ENCODE measurements at regions not wholly inside any gene's neighbourhood (a gene's known extent, or its start where the extent isn't known, plus 50 kb on each side); places are given as distances from the start of the nearest gene placed in this dataset.

DNA sequence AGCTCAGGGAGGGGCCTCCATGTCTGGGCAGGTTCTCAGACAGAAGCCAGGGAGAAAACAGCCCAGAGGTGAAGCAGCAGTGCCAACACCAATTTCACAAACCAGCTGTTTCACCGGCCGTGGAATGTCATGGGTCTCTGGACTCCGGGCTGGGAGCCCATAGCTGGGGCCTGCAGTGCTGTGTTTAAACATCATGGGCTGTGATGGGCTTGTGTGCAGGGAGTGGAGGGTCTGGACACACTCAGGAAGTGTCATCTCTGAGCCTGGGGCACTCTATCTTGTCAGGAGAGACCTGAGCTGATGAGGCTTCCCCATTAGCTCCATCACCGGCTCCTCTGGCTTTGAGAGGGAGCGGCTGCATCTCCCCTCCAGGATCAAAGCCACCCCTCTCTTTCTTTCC, 173.6 kb upstream of the IGSF21 start:
- H3K27me3 ChIP-seq (replicated peaks; ENCODE audit: control insufficient read depth, insufficient read depth, low read length), result peaks cover 77% of the 10 kb centered on the region
- H3K9me3 ChIP-seq (ENCODE audit: control insufficient read depth, low read length), result peaks cover 20% of the 10 kb centered on the region
- no peak for DNase-seq (ENCODE audit: low read depth)
- no peak overlapping the region for H3K9ac ChIP-seq (ENCODE audit: low read length)
- H3K4me1 ChIP-seq (ENCODE audit: control insufficient read depth, insufficient read depth, low read length), result peaks cover 3% of the 10 kb centered on the region
- H3K4me3 ChIP-seq (ENCODE audit: low read length), result no peak overlapping the region
- H3K36me3 ChIP-seq (ENCODE audit: control insufficient read depth, insufficient read depth, low read length, severe bottlenecking), result no peaks in the 10 kb centered on the region

DNA sequence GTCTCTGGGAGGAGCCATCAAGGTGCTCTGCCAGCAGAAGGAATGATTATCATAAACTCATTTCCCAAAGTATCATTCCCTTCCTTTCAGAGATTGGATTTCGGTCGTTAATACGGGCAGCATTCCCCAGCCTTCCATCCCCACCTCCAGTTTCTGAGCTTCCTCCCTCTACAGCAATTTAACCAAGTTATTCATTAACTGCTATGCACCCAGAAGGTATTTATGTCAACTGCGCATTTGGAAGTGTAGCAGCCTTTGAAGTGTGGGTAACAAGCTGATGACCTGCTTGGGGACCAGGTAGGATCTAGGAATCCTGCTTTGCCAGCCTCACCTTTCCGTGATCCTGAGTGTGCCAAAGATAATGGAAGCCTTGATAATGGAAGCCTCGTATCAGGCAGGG, 172.4 kb upstream of the IGSF21 start:
- Histone ChIP-seq H3K9me3 (ENCODE audit: control insufficient read depth, low read length) (peaks cover 20% of the 10 kb centered on the region), H3K27me3 (replicated peaks; ENCODE audit: control insufficient read depth, insufficient read depth, low read length) (peaks cover 71% of the 10 kb centered on the region), H3K4me3 (ENCODE audit: low read length) (no peak overlapping the region), H3K9ac (ENCODE audit: low read length) (no peak overlapping the region), H3K4me1 (ENCODE audit: control insufficient read depth, insufficient read depth, low read length) (peaks cover 3% of the 10 kb centered on the region), H3K36me3 (ENCODE audit: control insufficient read depth, insufficient read depth, low read length, severe bottlenecking) (no peaks in the 10 kb centered on the region)
- no peak for DNase-seq (ENCODE audit: low read depth)

DNA sequence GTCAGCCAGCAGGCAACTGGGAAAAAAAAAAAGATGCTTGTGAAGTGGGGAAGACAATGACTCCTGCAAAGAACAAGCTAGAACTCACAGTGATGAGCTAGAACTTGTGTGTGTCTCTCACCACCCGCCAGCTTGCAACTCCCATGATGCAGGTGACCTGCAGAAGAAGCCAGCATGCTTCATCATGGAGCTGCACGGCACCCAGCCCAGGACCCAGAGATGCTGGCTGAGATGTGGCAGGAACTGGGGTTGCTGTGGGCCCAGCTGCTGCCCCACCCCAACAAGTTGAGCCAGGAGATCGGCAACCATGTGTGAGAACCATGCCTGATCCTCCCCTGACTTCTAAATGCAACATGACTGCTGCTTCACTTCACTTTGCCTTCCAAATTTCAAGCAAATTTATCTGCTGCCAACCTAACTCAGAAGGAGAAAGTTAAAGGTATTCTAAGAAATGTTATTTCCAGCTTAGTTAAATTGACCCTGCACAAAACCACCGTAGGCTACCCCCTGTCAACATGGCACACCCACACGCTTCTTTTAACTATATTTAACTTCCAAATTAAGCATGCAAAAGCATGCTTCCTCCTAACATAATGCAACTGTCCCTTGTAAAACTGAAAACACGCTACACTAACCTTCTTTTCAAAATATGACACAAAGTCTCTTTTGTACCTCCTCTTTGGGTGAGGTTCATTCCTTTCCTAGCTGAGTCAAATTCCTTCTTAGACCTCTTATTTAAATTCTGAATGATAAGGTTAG, 166.0 kb upstream of the IGSF21 start:
- H3K4me1 ChIP-seq (ENCODE audit: control insufficient read depth, insufficient read depth, low read length), result no peaks in the 10 kb centered on the region
- H3K27me3 ChIP-seq (replicated peaks; ENCODE audit: control insufficient read depth, insufficient read depth, low read length), result peaks cover 52% of the 10 kb centered on the region
- no peak overlapping the region for H3K4me3 ChIP-seq (ENCODE audit: low read length)
- no peaks in the 10 kb centered on the region for H3K9me3 ChIP-seq (ENCODE audit: control insufficient read depth, low read length)
- no peak for DNase-seq (ENCODE audit: low read depth)
- no peaks in the 10 kb centered on the region for H3K36me3 ChIP-seq (ENCODE audit: control insufficient read depth, insufficient read depth, low read length, severe bottlenecking)
- no peak overlapping the region for H3K9ac ChIP-seq (ENCODE audit: low read length)

DNA sequence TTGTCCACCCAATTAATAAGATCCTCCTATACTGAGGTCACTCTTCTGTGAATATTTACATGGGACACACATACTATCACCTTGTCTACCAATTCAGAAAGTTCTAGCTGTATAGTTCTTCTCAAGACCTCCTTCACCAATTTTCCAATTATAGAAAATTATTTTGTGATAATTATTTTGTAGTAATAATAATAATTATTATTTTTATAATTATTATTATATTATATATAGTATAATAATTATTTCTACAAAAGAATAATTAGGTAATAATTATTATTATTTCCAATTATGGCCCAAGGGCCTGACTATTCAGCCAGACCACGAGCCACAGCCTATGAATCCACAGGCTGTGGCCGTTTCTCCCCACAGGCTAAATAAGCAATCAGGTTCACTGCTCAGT, 164.1 kb upstream of the IGSF21 start:
- Histone ChIP-seq H3K27me3 (replicated peaks; ENCODE audit: control insufficient read depth, insufficient read depth, low read length) (peaks cover 38% of the 10 kb centered on the region), H3K9ac (ENCODE audit: low read length) (no peak overlapping the region), H3K4me1 (ENCODE audit: control insufficient read depth, insufficient read depth, low read length) (no peaks in the 10 kb centered on the region), H3K36me3 (ENCODE audit: control insufficient read depth, insufficient read depth, low read length, severe bottlenecking) (no peaks in the 10 kb centered on the region), H3K4me3 (ENCODE audit: low read length) (no peak overlapping the region), H3K9me3 (ENCODE audit: control insufficient read depth, low read length) (no peaks in the 10 kb centered on the region)
- no peak for DNase-seq (ENCODE audit: low read depth)

DNA sequence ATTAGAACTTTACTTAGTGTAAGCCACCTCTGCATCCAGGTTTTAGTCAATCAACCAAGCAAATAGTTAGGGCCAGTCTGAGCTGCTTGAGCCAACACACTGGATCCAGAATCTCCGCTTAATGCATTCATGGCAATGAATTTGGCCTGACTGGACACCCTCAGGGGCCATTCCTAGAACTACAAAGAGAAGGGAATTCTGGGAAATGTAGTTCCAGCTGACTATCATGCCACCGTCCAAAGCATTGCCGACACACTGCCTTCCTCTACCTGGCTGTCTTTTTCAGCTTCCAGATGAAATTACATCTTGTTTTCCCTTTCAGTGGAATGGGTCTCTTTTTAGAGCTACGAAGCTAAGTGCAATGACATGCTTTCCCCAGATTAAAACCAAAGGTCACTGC, 163.0 kb upstream of the IGSF21 start:
- no peak for DNase-seq (ENCODE audit: low read depth)
- no peaks in the 10 kb centered on the region for H3K4me1 ChIP-seq (ENCODE audit: control insufficient read depth, insufficient read depth, low read length)

DNA sequence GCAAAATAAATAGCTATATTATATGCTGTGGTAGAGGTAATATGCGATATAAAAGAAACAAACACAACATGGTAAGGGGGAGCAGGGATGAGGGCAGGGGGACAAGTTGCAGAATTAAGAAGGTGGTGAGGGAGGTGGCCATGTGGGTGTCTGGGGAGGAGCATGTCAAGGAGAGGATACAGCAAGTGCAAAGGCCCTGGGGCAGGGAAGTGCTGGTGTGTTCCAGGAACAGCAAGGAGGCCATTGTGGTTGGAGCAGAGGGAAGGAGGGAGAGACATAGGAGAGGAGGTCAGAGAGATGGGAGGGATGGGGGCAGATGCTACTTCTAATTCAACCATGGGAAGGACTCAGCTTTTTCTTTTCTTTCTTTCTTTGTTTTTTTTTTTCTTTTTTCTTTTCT, 161.2 kb upstream of the IGSF21 start:
- H3K36me3 ChIP-seq (ENCODE audit: control insufficient read depth, insufficient read depth, low read length, severe bottlenecking), result no peaks in the 10 kb centered on the region
- peaks cover 31% of the 10 kb centered on the region for H3K27me3 ChIP-seq (replicated peaks; ENCODE audit: control insufficient read depth, insufficient read depth, low read length)
- no peaks in the 10 kb centered on the region for H3K4me1 ChIP-seq (ENCODE audit: control insufficient read depth, insufficient read depth, low read length)
- no peak for DNase-seq (ENCODE audit: low read depth)
- no peak overlapping the region for H3K9ac ChIP-seq (ENCODE audit: low read length)
- H3K4me3 ChIP-seq (ENCODE audit: low read length), result no peak overlapping the region
- no peaks in the 10 kb centered on the region for H3K9me3 ChIP-seq (ENCODE audit: control insufficient read depth, low read length)

More for the DNA sequence above, 163.0 kb upstream of the IGSF21 start:
- Histone ChIP-seq H3K9ac (ENCODE audit: low read length) (no peak overlapping the region), H3K4me3 (ENCODE audit: low read length) (no peak overlapping the region), H3K36me3 (ENCODE audit: control insufficient read depth, insufficient read depth, low read length, severe bottlenecking) (no peaks in the 10 kb centered on the region), H3K9me3 (ENCODE audit: control insufficient read depth, low read length) (no peaks in the 10 kb centered on the region), H3K27me3 (replicated peaks; ENCODE audit: control insufficient read depth, insufficient read depth, low read length) (peaks cover 36% of the 10 kb centered on the region)

DNA sequence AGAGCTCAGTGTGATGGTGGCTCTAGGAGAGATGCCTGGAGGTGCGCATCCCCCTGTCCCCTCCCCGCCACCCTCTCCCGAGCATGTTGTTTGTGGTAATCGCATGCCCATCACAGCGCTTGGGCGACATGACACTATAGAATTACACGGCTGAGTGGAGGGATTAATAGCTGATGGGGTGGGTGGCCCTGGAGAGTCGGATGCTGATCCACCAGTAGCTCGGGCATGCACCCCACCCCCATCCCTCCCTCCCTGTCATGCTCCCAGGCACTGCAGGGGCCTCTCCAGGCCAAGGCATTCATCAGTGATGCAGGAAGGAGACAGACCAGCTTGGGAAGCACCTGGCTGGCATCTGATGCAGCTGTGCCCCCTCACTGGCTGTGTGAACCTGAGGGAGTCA, 159.0 kb upstream of the IGSF21 start:
- no peak overlapping the region for H3K4me3 ChIP-seq (ENCODE audit: low read length)
- no peak for DNase-seq (ENCODE audit: low read depth)

DNA sequence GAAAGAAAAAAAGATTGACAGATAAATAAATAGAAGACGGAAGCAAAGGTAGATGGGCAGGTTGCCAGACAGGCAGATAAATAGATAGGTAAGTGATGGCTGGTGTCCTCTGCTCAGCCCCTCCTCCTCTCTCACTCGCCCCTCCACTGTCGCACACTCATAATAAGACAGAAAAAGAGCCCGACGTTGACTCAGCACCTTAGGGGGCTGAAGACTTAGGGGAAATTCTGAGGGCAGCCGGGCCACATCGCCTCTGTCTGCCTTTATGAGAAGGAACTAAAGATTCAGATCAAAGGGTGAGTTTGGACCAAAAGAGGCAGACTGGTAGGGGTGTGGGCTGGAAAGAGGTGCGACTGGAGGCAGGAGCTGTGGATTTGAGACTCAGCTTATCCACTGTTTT, 158.1 kb upstream of the IGSF21 start:
- no peak overlapping the region for H3K4me3 ChIP-seq (ENCODE audit: low read length)
- no peaks in the 10 kb centered on the region for H3K36me3 ChIP-seq (ENCODE audit: control insufficient read depth, insufficient read depth, low read length, severe bottlenecking)
- DNase-seq (ENCODE audit: low read depth), result no peak
- peaks cover 41% of the 10 kb centered on the region for H3K27me3 ChIP-seq (replicated peaks; ENCODE audit: control insufficient read depth, insufficient read depth, low read length)
- H3K9me3 ChIP-seq (ENCODE audit: control insufficient read depth, low read length), result no peaks in the 10 kb centered on the region
- H3K9ac ChIP-seq (ENCODE audit: low read length), result no peak overlapping the region
- H3K4me1 ChIP-seq (ENCODE audit: control insufficient read depth, insufficient read depth, low read length), result no peaks in the 10 kb centered on the region

More for the DNA sequence above, 159.0 kb upstream of the IGSF21 start:
- no peaks in the 10 kb centered on the region for H3K4me1 ChIP-seq (ENCODE audit: control insufficient read depth, insufficient read depth, low read length)
- H3K9ac ChIP-seq (ENCODE audit: low read length), result no peak overlapping the region
- peaks cover 43% of the 10 kb centered on the region for H3K27me3 ChIP-seq (replicated peaks; ENCODE audit: control insufficient read depth, insufficient read depth, low read length)
- H3K9me3 ChIP-seq (ENCODE audit: control insufficient read depth, low read length), result no peaks in the 10 kb centered on the region
- H3K36me3 ChIP-seq (ENCODE audit: control insufficient read depth, insufficient read depth, low read length, severe bottlenecking), result no peaks in the 10 kb centered on the region

DNA sequence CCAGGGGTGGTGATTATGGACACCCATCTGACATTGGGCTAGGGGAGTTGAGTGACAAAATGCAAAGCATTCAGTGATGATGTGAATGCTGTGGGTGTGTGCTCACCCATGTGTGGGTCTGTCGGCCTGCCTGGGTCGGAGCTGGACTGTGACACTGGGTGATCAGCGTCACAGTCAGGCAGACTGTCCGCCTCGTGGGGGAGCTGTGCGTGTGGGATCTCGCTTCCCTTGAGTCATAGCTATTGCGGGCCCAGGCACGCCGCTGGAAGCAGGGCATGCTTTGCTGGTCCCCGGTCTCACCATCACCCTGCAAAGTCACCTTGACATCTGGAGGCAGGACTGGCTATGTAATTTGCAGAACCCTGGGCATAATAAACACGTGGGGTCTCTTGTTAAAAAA, 156.9 kb upstream of the IGSF21 start:
- no peak overlapping the region for H3K9ac ChIP-seq (ENCODE audit: low read length)
- H3K36me3 ChIP-seq (ENCODE audit: control insufficient read depth, insufficient read depth, low read length, severe bottlenecking), result no peaks in the 10 kb centered on the region
- peaks cover 34% of the 10 kb centered on the region for H3K27me3 ChIP-seq (replicated peaks; ENCODE audit: control insufficient read depth, insufficient read depth, low read length)
- H3K9me3 ChIP-seq (ENCODE audit: control insufficient read depth, low read length), result no peaks in the 10 kb centered on the region
- no peaks in the 10 kb centered on the region for H3K4me1 ChIP-seq (ENCODE audit: control insufficient read depth, insufficient read depth, low read length)
- no peak overlapping the region for H3K4me3 ChIP-seq (ENCODE audit: low read length)
- DNase-seq (ENCODE audit: low read depth), result no peak

DNA sequence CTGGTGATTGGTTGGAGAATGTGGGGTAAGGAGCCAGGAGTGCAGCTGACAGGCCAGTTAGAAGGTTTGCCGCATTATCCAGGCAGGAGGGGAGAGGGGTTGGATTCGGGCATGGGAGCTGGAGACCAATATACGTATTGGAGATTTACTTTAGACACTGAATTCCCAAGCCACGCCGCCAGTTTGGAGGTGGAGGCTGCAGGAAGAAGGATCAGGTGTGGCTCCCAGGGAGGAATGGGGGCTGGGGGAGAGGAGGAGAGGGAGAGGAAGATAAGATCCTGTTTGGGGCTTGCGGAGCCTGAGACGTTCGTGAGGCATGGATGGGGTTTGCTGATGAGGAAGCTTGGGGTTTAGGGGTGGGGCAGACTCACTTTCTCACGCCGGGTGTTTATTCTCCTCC, 155.1 kb upstream of the IGSF21 start:
- Histone ChIP-seq H3K27me3 (replicated peaks; ENCODE audit: control insufficient read depth, insufficient read depth, low read length) (peaks cover 26% of the 10 kb centered on the region), H3K4me3 (ENCODE audit: low read length) (no peak overlapping the region), H3K9me3 (ENCODE audit: control insufficient read depth, low read length) (no peaks in the 10 kb centered on the region), H3K4me1 (ENCODE audit: control insufficient read depth, insufficient read depth, low read length) (no peaks in the 10 kb centered on the region), H3K36me3 (ENCODE audit: control insufficient read depth, insufficient read depth, low read length, severe bottlenecking) (no peaks in the 10 kb centered on the region), H3K9ac (ENCODE audit: low read length) (no peak overlapping the region)
- DNase-seq (ENCODE audit: low read depth), result no peak

DNA sequence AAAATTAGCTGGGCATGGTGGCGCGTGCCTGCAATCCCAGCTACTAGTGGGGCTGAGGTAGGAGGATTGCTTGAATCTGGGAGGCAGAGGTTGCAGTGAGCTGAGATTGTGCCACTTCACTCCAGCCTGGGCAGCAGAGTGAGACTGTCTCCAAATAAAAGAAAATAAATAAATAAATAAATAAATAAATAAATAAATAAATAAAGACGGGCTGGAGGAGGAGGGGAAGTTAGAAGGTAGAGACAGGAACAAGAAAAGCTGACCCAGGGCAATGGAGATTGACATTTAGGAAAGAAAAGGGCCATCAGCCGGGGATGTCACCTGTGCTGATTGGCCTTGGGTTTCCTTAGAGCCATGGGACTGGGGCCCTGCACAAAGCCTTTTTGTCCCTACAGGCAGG, 153.7 kb upstream of the IGSF21 start:
- H3K27me3 ChIP-seq (replicated peaks; ENCODE audit: control insufficient read depth, insufficient read depth, low read length), result peaks cover 26% of the 10 kb centered on the region
- H3K4me3 ChIP-seq (ENCODE audit: low read length), result no peak overlapping the region
- DNase-seq (ENCODE audit: low read depth), result no peak
- H3K9me3 ChIP-seq (ENCODE audit: control insufficient read depth, low read length), result no peaks in the 10 kb centered on the region
- no peaks in the 10 kb centered on the region for H3K4me1 ChIP-seq (ENCODE audit: control insufficient read depth, insufficient read depth, low read length)
- no peak overlapping the region for H3K9ac ChIP-seq (ENCODE audit: low read length)
- H3K36me3 ChIP-seq (ENCODE audit: control insufficient read depth, insufficient read depth, low read length, severe bottlenecking), result no peaks in the 10 kb centered on the region
